Mesothelial cell of epicardium (in vitro differentiated cells): ENCODE measurements at regions not wholly inside any gene's neighbourhood (a gene's known extent, or its start where the extent isn't known, plus 50 kb on each side); places are given as distances from the start of the nearest gene placed in this dataset.

Experiments
- DNase-seq, 2 experiments: peaks; one replicate each; pipeline ENCODE4 v3.0.0; 2021; ENCODE audit warnings: low spot score in 2 of 2; ENCODE audit not compliant: unreplicated experiment in 2 of 2
- H3K27ac Mint-ChIP-seq: 2 replicates; pipeline ENCODE4 v1.8.0; 2021; ENCODE audit warnings: mixed read lengths
- H3K27me3 Mint-ChIP-seq: 2 replicates; pipeline ENCODE4 v1.8.0; 2021; ENCODE audit warnings: low read depth, mixed read lengths
- H3K36me3 Mint-ChIP-seq: 2 replicates; pipeline ENCODE4 v1.8.0; 2021; ENCODE audit warnings: mixed read lengths
- H3K4me1 Mint-ChIP-seq: 2 replicates; pipeline ENCODE4 v1.8.0; 2021; ENCODE audit warnings: mixed read lengths
- H3K4me3 Mint-ChIP-seq: 2 replicates; pipeline ENCODE4 v1.8.0; 2021; ENCODE audit warnings: mild to moderate bottlenecking, moderate library complexity, mixed read lengths
- H3K9me3 Mint-ChIP-seq: 2 replicates; pipeline ENCODE4 v1.8.0; 2021; ENCODE audit warnings: mixed read lengths
- TF ChIP-seq, protein P1 (sequence below): fragments of 200-600 bp; sonication (generic); IDR thresholded peaks from one replicate; pipeline ENCODE4 v1.5.0; 2021; ENCODE audit warnings: antibody characterized with exemption; ENCODE audit not compliant: unreplicated experiment

DNA sequence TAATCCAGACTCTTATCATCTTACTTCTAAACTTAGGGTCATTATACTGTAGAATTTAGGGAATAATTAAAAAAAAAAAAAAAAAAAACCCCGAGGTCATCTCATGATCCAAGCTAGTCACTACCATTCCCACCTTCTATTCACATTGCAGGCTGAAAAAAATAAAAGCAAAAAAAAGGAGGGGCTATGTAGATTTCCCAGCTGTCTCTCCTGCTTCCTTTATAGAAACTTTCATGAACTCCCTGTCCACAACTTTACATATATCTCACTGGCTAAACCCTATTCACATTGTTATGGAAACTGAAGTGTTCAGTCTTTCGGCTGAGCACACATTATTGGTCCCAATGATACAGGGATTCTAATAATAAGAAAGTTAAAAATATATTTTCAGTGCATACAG, 156.2 kb upstream of the TP63 start:
- Mint-ChIP-seq H3K27me3 (no peaks in the 10 kb centered on the region), H3K9me3 (no peaks in the 10 kb centered on the region), H3K27ac (no peak overlapping the region), H3K36me3 (no peaks in the 10 kb centered on the region), H3K4me3 (no peak overlapping the region), H3K4me1 (peaks cover 5% of the 10 kb centered on the region)
- TF ChIP-seq, protein P1, sequence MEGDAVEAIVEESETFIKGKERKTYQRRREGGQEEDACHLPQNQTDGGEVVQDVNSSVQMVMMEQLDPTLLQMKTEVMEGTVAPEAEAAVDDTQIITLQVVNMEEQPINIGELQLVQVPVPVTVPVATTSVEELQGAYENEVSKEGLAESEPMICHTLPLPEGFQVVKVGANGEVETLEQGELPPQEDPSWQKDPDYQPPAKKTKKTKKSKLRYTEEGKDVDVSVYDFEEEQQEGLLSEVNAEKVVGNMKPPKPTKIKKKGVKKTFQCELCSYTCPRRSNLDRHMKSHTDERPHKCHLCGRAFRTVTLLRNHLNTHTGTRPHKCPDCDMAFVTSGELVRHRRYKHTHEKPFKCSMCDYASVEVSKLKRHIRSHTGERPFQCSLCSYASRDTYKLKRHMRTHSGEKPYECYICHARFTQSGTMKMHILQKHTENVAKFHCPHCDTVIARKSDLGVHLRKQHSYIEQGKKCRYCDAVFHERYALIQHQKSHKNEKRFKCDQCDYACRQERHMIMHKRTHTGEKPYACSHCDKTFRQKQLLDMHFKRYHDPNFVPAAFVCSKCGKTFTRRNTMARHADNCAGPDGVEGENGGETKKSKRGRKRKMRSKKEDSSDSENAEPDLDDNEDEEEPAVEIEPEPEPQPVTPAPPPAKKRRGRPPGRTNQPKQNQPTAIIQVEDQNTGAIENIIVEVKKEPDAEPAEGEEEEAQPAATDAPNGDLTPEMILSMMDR, result no peak
- DNase-seq, result no peak

DNA sequence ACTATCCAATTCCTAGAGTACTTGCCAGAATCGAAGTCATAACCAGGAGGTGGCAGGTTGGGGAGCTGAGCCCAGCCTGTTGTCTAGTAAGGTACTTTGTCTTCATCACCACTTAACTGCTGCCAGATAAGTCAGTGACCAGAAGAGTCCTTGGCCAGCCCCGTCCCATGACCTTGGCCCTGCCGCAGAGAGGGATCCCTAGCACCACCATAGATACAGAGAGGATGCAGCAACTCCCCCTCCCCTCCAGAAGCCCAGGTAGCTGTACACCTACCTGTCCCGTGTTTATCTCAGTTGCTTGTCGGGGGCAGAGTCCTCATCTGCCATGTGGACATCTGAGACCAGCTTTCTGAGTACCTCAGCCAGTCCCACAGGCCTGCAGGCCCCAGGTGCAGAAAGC, 153.6 kb upstream of the TP63 start:
- no peak overlapping the region for H3K27ac Mint-ChIP-seq
- TF ChIP-seq, protein P1, result no peak

DNA sequence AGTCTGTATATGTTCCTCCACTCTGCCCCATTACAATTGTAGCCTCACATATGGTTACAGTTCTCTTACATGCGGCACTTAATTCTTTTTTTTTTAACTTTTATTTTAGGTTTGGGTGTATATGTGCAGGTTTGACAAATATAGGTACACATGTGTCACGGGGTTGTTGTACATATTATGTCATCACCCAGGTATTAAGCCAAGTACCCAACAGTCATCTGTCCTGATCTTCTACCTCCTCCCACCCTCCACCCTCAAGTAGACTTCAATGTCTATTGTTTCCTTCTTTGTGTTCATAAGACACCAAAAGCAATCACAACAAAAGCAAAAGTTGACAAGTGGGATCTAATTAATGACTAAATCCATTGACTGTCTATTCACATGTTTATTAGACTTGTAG, 144.6 kb upstream of the TP63 start:
- Mint-ChIP-seq H3K4me1 (peaks cover 7% of the 10 kb centered on the region), H3K9me3 (peaks cover 38% of the 10 kb centered on the region), H3K36me3 (no peaks in the 10 kb centered on the region), H3K27ac (no peak overlapping the region), H3K27me3 (no peaks in the 10 kb centered on the region), H3K4me3 (no peak overlapping the region)
- TF ChIP-seq, protein P1, result no peak
- no peak for DNase-seq

More for the DNA sequence above, 153.6 kb upstream of the TP63 start:
- Mint-ChIP-seq H3K4me1 (peaks cover 17% of the 10 kb centered on the region), H3K27me3 (no peaks in the 10 kb centered on the region), H3K9me3 (peaks cover 14% of the 10 kb centered on the region), H3K36me3 (no peaks in the 10 kb centered on the region), H3K4me3 (no peak overlapping the region)
- DNase-seq, result no peak

DNA sequence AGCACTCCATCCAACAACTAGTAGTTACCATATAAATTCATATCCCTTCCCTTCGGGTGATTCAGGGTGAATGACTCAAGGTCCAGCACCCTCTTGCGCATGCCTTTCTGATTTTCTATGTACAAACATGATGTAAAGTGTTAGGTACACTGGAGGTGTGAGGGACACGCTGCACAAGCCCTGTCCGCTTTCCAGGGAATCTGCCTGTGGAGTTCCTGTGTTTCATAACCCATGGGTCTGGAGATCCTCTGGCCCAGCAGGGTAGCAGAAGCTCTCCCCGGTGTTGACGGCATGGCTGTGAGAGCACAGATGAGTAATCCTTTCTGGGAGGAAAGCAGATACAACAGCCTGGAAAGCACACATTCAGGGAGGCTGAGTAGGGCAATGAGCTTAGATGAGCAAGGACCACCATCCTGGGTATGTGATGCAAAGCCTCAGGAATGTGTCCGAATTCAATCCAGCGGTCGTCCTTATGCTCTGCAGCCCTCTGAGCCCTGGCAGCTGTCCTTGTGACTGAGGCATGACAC, 142.9 kb upstream of the TP63 start:
- Mint-ChIP-seq H3K4me1 (no peaks in the 10 kb centered on the region), H3K27me3 (no peaks in the 10 kb centered on the region), H3K9me3 (peaks cover 24% of the 10 kb centered on the region), H3K4me3 (no peak overlapping the region), H3K27ac (no peak overlapping the region), H3K36me3 (no peaks in the 10 kb centered on the region)
- TF ChIP-seq, protein P1, result no peak
- no peak for DNase-seq

DNA sequence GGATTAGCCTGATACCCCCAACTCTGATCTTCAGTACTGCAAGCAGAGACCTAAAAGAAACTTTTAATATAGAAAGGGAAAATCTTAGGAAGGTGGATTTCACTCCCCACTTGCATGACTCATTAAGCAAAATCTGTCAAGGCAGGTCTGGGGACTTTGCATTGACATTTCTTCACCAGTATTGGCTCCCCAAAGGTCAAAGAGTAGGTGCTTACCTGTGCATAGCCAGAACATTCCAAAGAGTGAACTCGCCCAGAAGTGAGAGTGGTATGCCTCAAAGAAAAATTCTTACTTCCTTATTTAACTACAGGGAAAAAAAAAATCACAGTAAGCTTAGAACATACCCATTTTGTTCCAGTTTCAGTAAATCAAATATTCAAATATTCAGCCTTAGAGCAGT, 140.9 kb upstream of the TP63 start:
- no peaks in the 10 kb centered on the region for H3K4me1 Mint-ChIP-seq
- H3K4me3 Mint-ChIP-seq, result no peak overlapping the region
- no peaks in the 10 kb centered on the region for H3K27me3 Mint-ChIP-seq
- DNase-seq, result no peak
- peaks cover 16% of the 10 kb centered on the region for H3K9me3 Mint-ChIP-seq
- no peak overlapping the region for H3K27ac Mint-ChIP-seq
- H3K36me3 Mint-ChIP-seq, result no peaks in the 10 kb centered on the region
- TF ChIP-seq, protein P1, result no peak

DNA sequence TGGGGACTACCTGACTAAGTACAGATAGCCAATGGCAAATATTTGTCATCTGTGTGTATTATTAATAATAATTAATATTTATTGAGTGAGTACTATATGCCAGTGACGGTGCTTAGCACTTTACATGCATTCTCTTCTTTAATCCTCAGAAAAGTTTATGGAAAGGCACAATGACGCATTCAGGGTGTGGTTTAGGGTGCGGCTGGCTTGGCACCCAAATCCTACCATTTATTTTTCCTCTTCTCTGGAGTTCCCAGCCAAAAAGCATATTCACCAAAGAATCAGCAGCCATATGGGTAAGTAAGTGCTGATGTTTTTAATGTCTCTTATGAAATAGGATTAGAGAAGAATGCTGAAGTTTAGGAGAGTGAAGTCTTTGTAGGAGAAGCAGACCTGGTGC, 140.4 kb upstream of the TP63 start:
- Mint-ChIP-seq H3K4me3 (no peak overlapping the region), H3K27ac (no peak overlapping the region), H3K9me3 (peaks cover 12% of the 10 kb centered on the region), H3K36me3 (no peaks in the 10 kb centered on the region), H3K27me3 (no peaks in the 10 kb centered on the region), H3K4me1 (no peaks in the 10 kb centered on the region)
- DNase-seq, result no peak
- TF ChIP-seq, protein P1, result no peak
